Panc1 (cell line): ENCODE measurements at regions not wholly inside any gene's neighbourhood (a gene's known extent, or its start where the extent isn't known, plus 50 kb on each side); places are given as distances from the start of the nearest gene placed in this dataset.

ENCODE experiments used
- CTCF ChIP-seq: fragments of 450-650 bp; IDR thresholded peaks from 2 replicates; pipeline ENCODE4 v1.5.1; 2017; ENCODE audit warnings: mild to moderate bottlenecking
- POLR2AphosphoS5 ChIP-seq: IDR thresholded peaks from 2 replicates; pipeline ENCODE4 v1.6.1; 2012; ENCODE audit warnings: mild to moderate bottlenecking, low read depth, low read length, moderate library complexity
- REST ChIP-seq, 2 experiments: IDR thresholded peaks; 2 replicates each; pipeline ENCODE4 v1.6.1; 2011 to 2012; ENCODE audit warnings: low read depth in 2 of 2, control low read depth in 1 of 2, low read length in 1 of 2, mild to moderate bottlenecking in 1 of 2, moderate library complexity in 1 of 2; ENCODE audit not compliant: insufficient read depth in 1 of 2
- SIN3A ChIP-seq: IDR thresholded peaks from 2 replicates; pipeline ENCODE4 v1.6.1; 2012; ENCODE audit warnings: low read depth, mild to moderate bottlenecking, low read length, moderate library complexity, borderline replicate concordance; ENCODE audit not compliant: insufficient read depth
- TCF7L2 ChIP-seq: IDR thresholded peaks from 2 replicates; pipeline ENCODE4 v1.6.1; 2011; ENCODE audit warnings: mild to moderate bottlenecking, low read depth, low read length, inconsistent platforms

DNA sequence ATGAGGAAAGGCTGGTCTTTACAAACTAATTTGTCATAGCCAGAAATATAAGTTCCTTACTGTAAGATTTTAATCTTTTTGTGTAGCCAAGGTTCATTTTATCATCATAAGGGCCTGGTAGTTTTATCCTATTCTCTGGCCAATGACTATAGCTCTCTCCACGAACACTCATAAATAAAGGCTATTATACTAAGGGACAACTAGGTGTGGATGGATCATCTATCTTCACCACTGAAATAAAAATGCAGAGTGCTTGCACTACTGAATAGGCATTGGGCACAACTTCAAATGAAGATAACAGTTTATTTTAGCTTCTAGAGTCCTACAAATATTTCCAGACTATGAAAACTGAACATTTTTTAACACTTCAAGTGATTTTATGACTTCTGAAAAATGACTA, 698.6 kb downstream of the NOVA1 start:
- no peak for TF ChIP-seq CTCF
- no peak for TF ChIP-seq REST (IDR thresholded peaks at IDR 0.05; ENCODE audit: insufficient read depth in 1 of 2, low read depth in 2 of 2, low read length in 1 of 2)
- no peak for TF ChIP-seq POLR2AphosphoS5
- TF ChIP-seq TCF7L2 = no peak
- TF ChIP-seq SIN3A = no peak
